ENCODE measurements at regions not wholly inside any gene's neighbourhood (a gene's known extent, or its start where the extent isn't known, plus 50 kb on each side); places are given as distances from the start of the nearest gene placed in this dataset.

DNA sequence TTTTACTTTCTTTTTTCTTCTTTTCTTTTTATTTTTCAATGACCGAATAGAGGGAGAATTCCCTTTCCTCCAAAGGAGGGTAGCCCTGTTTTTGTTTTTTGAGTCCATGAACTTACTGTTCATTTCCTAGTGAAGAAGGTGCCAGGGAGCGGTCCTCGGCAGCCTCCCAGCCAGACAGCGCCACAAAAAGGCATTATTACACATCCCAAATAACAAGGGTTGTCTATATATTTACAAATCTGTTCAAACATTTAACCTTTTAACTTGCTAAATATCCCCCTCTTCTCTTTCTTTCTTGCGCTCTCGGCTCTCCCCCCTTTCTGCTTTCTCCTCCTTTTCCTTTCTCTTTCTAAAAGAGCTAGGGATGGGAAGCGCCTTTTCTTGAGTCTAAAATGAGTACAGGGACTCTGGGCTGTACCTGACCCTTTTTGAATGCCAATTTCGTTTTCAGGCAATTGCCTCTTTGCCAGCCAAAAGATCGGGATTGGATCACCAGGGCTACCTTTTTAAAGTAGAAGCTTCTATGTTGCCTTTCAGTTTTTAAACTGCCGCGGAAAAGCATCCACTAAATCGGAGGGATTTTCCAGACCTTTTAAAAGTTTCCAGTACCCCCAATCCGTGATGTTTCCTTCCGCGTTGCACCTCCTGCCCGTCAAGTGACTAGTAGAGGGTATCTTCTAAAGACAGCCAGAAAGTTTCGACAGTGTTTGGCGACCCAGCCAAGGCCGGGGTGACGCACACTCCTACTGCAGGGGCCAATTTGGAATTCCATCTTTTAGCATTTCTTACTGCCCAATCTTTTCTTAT lies 125.6 kb downstream of the TMEM161B start:
- DNase-seq (ENCODE audit: extremely low read depth in 1 of 4, low spot score in 3 of 4), result no peak
- peaks cover 3 to 7% of the 10 kb centered on the region in 2 experiments; a peak in 4 of 5 replicates for H3K4me1 ChIP-seq (replicated peaks in 1 of 2; ENCODE audit: control insufficient read depth in 2 of 2, insufficient read depth in 2 of 2, low read length in 2 of 2)
- no peak overlapping the region for H3K27ac ChIP-seq (ENCODE audit: extremely low read depth, low read depth, low read length)
- peaks cover 23 to 30% of the 10 kb centered on the region in 2 experiments; a peak in 4 of 5 replicates for H3K27me3 ChIP-seq (ENCODE audit: control insufficient read depth in 2 of 2, insufficient read depth in 2 of 2, low read length in 2 of 2)
- no peak for ATAC-seq
- BruUV-seq (replicated peaks), result no TSS peak
- no peaks in the 10 kb centered on the region for H4K20me1 ChIP-seq (replicated peaks; ENCODE audit: control insufficient read depth, insufficient read depth, low read length)
- no peak for FAIRE-seq
- H3K9ac ChIP-seq (ENCODE audit: insufficient read depth in 1 of 2, low read depth in 2 of 2, low read length in 2 of 2), result no peak overlapping the region
- 0 out of 2 replicates have a peak overlapping the region, but pooled peaks have one; percentile 19 for H2AFZ ChIP-seq (ENCODE audit: low read depth, low read length)
- intact Hi-C loops (cut with micrococcal nuclease) (loop anchor here (5.0 to 10.0 kb wide), 5 partner anchors 124 to 539 kb away; partner anchors contain the start of gene TMEM161B), in situ Hi-C loops (cut with MboI) (loop anchor here (10.0 kb wide), 1 partner anchor 532 kb away; no protein-coding TSS in a partner anchor)
- ChIA-PET CTCF (ENCODE audit: low intra/inter-chr PET ratio) (interaction anchor here (0.6 kb wide), 1 partner anchor 167 kb away, joined by 3 read pairs; no protein-coding TSS in a partner anchor), POLR2A (no interaction called here)
- TF ChIP-seq, protein P1, sequence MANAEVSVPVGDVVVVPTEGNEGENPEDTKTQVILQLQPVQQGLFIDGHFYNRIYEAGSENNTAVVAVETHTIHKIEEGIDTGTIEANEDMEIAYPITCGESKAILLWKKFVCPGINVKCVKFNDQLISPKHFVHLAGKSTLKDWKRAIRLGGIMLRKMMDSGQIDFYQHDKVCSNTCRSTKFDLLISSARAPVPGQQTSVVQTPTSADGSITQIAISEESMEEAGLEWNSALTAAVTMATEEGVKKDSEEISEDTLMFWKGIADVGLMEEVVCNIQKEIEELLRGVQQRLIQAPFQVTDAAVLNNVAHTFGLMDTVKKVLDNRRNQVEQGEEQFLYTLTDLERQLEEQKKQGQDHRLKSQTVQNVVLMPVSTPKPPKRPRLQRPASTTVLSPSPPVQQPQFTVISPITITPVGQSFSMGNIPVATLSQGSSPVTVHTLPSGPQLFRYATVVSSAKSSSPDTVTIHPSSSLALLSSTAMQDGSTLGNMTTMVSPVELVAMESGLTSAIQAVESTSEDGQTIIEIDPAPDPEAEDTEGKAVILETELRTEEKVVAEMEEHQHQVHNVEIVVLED (CRISPR knock-in tag; IDR thresholded peaks at IDR 0.05), result no peak
- TF ChIP-seq CBX8 (IDR thresholded peaks at IDR 0.05; ENCODE audit: borderline replicate concordance, extremely low read depth, low read depth, low read length, poor library complexity, severe bottlenecking), result peak; percentile 98
- TF ChIP-seq ZNF592 (IDR thresholded peaks at IDR 0.05), result no peak
- TF ChIP-seq THRAP3 (IDR thresholded peaks at IDR 0.05; ENCODE audit: borderline replicate concordance), result no peak
- peak; percentile 57 for TF ChIP-seq RNF2 (IDR thresholded peaks at IDR 0.05)
- TF ChIP-seq HNRNPLL (IDR thresholded peaks at IDR 0.05; ENCODE audit: low read depth, low read length, poor library complexity, severe bottlenecking), result no peak
- peak; percentile 17; the same call in 1 of the 2 replicates for TF ChIP-seq BMI1 (IDR thresholded peaks at IDR 0.05; ENCODE audit: low read length)
- no peaks in the 10 kb centered on the region for H3K9me3 ChIP-seq (replicated peaks; ENCODE audit: control insufficient read depth, insufficient read depth, low read depth, low read length)
- no peak overlapping the region for H3K4me2 ChIP-seq (ENCODE audit: insufficient read depth, low read length)
- H3K9me1 ChIP-seq (ENCODE audit: control insufficient read depth, insufficient read depth, low read length), result no peaks in the 10 kb centered on the region
- no peak overlapping the region for H3K4me3 ChIP-seq
- no peaks in the 10 kb centered on the region for H3K79me2 ChIP-seq (ENCODE audit: control insufficient read depth, insufficient read depth, low read length)
- WGBS (ENCODE audit: insufficient coverage, low coverage, missing lambda C conversion rate), result 21% methylated on average over 17 of the region's 20 CpGs
- H3K36me3 ChIP-seq (ENCODE audit: control insufficient read depth, insufficient read depth, low read length), result no peaks in the 10 kb centered on the region

All from K562 (cell line).